ENCODE measurements at regions not wholly inside any gene's neighbourhood (a gene's known extent, or its start where the extent isn't known, plus 50 kb on each side); places are given as distances from the start of the nearest gene placed in this dataset.
"Not testable (repeated sequence)": the region's sequence is repeated elsewhere in the genome, so short reads cannot be mapped to it uniquely, and the experiment has no call there.

GRCh38 chr14:71358932-71359421, 451.7 kb downstream of the PCNX1 start:
- TF ChIP-seq RREB1 (CRISPR knock-in tag; IDR thresholded peaks at IDR 0.05); DDX20 (tag; IDR thresholded peaks at IDR 0.05; ENCODE audit: low read depth); MXI1 (IDR thresholded peaks at IDR 0.05; ENCODE audit: low read depth, low read length); ZNF431 (CRISPR knock-in tag; IDR thresholded peaks at IDR 0.05); CBX8 (IDR thresholded peaks at IDR 0.05; ENCODE audit: borderline replicate concordance, extremely low read depth, low read depth, low read length, poor library complexity, severe bottlenecking); ZNF699 (CRISPR knock-in tag; IDR thresholded peaks at IDR 0.05; ENCODE audit: insufficient replicate concordance); NFRKB (IDR thresholded peaks at IDR 0.05; ENCODE audit: low read depth): not testable (repeated sequence)

All from K562 (cell line).